Hippocampal formation (tissue), 2 donors: ENCODE measurements at regions not wholly inside any gene's neighbourhood (a gene's known extent, or its start where the extent isn't known, plus 50 kb on each side); places are given as distances from the start of the nearest gene placed in this dataset.

Experiments used
- DNase-seq, 2 donors: peaks; one replicate each; lab custom pipeline; 2025; lab: John Stamatoyannopoulos, UW

GRCh38 chr6:170177772-170178560 is 112.9 kb downstream of the DLL1 start:
- DNase-seq = no peak

GRCh38 chr6:170176898-170177771 is 113.7 kb downstream of the DLL1 start:
- no peak for DNase-seq

DNA sequence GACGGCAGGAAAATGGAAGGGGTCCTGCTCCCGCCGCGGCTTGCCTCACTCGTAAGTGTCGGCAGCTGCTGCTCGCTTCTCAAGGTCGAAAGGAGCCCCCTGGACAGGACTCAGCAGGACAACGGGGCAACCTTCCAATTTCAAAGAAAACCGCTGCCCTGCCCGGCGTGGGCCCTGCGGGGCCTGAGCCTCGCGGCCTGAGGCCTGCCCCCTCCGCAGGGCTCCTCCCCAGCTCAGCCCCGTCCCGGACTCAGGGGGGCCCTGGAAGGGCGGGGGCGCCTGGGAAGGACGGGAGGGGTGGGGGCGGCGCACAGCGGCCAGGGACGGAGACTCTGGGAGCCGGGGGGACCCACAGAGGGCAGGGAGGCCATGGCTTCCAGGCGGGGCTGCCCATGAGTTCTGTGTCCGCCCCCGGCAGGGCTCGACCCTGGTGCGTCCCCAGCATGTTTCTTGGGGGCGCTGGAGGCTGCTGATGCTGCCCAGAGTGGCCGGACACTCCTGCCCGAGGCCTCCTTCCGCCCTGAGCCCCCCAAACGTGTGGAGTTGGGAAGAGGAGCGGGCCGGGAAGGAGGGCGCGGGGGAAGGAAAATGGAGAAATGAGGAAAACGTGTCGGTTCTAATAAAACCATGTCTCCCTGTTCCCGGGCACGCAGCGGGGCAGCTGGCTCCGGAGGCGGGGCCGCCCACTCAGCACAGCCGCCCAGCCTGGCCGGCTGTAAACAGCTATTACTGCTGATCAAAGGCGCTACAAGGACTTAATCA is 114.6 kb downstream of the DLL1 start:
- no peak for DNase-seq

GRCh38 chr6:170175644-170176135 is 115.2 kb downstream of the DLL1 start:
- no peak for DNase-seq

DNA sequence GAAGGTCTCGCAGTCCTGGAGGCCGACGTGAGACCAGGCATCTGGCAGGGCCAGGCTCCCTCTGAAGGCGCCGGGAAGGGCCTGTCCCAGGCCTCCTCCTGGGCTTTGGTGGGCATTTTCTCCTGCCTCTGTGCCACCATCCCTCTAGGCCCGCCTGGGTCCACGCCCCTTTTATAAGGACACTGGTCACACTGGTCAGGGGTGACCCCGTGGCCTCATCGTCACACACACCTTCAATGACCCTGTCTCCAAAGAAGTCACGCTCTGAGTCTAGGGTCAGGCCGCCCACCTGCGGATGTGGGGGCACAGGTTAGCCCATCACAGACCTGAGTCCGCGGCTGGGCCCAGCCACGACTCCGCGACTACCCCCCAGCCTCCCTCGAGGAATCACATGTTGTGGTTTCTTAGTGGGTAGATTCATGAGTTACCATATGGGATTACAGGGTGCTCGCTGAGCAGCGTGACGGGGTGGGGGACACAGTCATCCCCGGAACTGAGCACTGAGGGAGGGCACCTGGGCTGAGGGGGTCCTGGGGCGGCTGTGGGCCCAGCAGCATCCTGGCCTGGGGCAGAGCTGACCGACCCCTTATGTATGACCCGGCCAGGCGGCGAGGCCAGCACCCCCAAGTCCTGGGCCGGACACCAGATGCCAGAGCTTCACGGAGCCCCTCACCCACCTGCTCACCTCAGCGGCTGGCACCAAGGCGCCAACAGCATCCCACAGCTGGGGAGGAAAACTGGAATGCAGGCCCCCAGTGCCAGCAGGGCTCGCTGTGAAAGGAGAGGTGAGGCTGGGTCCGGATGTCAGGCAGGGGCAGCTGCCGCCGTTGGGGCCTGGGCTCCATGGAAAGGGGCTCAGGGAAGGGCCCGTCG is 115.9 kb downstream of the DLL1 start:
- no peak for DNase-seq

- peak in 1 of 2 donors; percentile 30 for DNase-seq
Observed at GRCh38 chr6:170174124-170174770, 116.6 kb downstream of the DLL1 start.

DNA sequence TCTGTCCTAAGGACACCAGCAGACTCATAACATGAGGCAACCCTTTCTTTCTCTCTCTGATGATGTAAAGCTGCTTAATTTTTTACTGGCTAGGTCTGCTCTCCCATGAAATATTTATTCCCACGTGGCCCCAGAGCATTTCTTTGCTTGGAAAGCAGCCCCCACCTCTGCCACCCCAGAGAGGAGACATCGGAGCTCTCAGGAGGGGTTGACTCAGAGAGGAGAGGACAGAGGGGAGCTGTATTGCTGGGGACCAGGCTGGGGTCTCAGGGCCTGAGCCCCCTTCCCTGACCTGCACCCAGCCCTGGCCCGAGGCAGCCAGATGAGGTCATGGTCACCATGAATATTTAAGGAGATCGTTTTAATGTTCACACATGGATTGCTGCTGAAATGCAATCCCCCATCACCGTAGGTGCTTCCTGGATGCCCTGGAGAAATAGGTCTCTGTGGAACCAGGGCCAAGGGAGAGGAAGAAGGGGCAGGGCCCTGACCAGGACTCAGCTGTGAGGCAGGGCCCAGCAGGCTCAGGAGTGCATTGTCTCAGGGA is 117.5 kb downstream of the DLL1 start:
- DNase-seq = no peak

GRCh38 chr6:170172825-170173256 is 118.0 kb downstream of the DLL1 start:
- DNase-seq = no peak

DNA sequence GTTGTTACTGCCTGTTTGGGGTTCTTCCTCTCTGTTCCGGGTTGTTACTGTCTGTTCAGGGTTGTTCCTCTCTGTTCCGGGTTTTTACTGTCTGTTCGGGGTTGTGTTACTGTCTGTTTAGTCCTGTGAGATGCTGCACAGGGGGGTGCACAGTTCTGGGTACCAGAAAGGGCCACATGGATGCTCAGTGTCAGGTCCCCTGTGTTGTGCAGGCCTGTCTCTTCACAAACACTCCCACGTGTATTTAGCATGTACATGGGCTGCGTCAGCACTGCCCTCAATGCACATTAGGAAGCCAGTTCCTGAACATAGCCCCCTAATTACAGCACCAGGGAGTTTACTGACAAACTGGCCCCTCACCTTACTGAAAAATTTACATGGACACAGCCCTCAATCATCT is 118.5 kb downstream of the DLL1 start:
- no peak for DNase-seq

GRCh38 chr6:170167657-170168159 is 123.2 kb downstream of the DLL1 start:
- no peak for DNase-seq

GRCh38 chr6:170166511-170167122 is 124.3 kb downstream of the DLL1 start:
- no peak for DNase-seq

GRCh38 chr6:170165471-170166117 is 125.3 kb downstream of the DLL1 start:
- DNase-seq = no peak

- no peak for DNase-seq
Observed at GRCh38 chr6:170165085-170165470, 125.8 kb downstream of the DLL1 start.

GRCh38 chr6:170164271-170164900 is 126.5 kb downstream of the DLL1 start:
- DNase-seq = no peak

DNA sequence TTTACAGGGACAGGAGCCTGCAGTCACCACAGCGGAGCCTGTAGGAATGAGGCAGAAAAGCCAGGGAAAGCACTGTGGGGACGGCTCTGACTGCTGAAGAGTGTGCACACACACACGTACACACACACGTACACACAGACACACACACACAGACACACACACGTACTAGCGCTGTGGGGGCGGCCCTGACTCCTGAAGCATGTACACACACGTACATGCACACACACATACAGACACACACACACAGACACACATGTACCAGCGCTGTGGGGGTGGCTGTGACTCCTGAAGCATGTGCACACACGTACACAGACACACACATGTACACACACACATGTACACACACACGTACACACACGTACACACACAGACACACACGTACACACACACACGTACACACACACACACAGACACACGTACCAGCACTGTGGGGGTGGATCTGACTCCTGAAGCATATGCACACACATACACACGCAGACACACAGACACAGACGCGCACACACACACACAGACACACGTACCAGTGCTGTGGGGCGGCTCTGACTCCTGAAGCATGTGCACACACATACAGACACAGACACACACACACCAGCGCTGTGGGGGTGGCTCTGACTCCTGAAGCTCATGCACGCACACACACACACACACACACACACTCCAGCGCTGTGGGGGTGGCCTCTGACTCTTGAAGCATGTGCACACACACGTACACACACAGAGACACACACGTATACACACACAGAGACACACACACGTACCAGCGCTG is 127.3 kb downstream of the DLL1 start:
- DNase-seq = no peak

GRCh38 chr6:170162775-170163404 is 128.0 kb downstream of the DLL1 start:
- no peak for DNase-seq

DNA sequence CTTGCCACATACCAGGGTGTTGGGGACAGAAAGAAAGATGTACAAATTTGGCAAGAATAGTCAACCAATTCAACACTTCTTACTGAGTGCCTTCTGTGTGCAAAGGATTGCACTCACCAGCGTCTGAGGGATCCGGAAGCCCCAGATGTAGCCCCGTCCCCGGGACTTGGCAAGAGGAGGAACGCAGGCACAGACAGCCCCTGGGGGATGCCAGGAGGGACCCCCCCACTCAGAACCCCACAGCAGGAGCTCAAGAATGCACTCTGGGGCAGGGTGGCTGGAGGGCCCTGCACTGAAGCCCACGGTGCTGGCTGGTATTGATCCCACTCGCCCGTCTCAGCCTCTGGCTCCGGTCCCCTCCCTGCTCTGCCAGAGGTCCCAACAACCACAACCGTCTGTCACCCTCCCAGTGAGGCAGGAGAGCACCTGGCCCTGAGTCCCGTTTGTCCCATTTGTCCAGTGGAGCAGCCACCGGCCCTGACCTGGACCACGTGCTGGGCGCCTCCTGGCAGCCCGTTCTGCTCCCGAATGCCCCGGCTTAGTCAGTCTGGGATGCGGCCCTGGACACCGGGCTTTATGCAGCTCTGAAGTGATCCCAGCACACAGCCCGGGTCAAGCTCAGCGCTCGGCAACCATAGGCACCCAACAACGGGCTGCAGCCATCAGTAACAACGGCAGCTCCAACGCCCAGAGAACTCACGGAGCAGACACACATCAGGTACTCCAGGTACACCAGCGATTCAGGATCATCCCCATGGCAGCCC is 128.7 kb downstream of the DLL1 start:
- DNase-seq = no peak
